ENCODE measurements at regions not wholly inside any gene's neighbourhood (a gene's known extent, or its start where the extent isn't known, plus 50 kb on each side); places are given as distances from the start of the nearest gene placed in this dataset.
"Not testable (repeated sequence)": the region's sequence is repeated elsewhere in the genome, so short reads cannot be mapped to it uniquely, and the experiment has no call there.

DNA sequence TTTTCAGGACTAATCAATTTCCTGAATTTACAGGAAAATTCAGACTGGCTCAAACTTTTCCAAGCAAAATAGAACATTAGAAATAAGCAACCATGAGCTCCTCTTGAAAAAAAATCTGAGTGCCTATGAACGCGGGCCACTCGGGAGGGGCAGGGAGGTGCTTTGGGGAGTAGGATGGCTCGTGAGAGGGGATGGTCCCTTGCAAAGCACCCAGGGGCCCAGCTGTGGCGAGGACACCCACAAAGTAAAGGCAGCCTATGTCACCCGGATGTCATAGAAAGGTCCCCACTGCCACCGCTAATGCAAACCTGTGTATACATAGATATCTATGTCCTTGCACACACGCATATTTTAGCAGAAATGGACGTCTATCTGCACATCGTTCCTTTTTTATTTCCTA is 309.9 kb downstream of the ADGRD1 start:
- DNase-seq (ENCODE audit: low spot score), result no peak
- intact Hi-C loops (cut with DNase I), result no loop called here

DNA sequence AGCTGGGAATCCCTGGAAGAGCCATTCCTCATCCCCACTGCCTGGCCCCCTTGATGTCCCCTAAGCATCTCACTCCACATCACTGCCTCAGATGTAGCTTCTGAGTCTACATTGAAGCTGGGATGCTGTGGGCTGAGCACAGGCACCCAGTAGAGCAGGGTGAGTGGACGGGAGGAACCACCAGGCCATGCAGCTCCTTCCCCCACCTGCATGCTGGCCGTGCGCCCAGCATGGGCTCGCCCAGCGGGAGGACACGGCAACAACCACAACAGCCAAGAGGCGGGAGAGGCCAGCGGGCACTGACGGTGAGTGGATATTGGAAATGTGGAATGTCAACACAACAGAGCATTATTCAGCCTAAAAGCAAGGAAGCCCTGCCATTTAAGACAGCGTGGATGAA is 310.9 kb downstream of the ADGRD1 start:
- no peak for DNase-seq (ENCODE audit: low spot score)
- intact Hi-C loops (cut with DNase I), result no loop called here

DNA sequence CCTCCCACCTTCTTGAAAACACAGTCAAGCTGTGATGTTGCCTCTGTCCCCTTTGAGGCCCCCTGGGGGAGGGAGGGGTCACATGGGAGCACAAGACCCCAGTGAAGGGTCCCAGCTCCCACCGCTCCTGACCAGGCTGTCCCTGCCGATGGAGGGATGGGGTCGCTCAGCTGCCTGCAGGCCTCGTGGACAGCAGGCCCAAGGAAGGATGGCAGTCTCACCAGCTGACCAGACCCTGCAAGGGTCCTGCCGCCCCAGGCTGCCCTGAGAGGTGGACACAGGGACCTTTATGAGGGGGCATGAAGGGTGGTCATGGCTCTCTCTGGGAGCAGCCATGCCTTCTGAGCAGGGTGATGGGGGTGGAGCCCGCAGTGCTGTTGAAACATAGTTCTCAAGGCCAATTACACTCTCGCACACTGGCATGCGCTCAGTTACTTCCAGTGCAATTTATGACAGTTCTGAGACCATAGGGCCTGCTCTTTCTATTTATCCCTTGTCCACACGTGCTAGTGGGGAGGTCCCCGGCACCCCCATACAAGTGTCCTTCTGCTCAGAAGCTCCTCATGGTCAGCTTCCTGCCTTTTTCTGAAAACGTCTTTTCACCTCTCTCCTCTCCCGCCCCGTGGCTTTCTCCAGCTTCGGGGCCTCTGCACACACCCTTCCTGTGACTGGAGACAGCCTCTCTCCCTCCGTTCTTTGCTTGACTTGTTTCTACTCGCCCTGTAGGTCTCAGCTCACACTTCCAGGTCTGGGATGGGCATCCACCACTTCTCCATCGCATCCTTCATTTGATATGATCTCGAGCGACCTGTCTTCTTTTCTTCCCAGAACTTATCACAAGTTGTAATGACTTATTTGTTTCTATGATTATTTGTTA is 313.1 kb downstream of the ADGRD1 start:
- intact Hi-C loops (cut with DNase I), result no loop called here
- no peak for DNase-seq (ENCODE audit: low spot score)

DNA sequence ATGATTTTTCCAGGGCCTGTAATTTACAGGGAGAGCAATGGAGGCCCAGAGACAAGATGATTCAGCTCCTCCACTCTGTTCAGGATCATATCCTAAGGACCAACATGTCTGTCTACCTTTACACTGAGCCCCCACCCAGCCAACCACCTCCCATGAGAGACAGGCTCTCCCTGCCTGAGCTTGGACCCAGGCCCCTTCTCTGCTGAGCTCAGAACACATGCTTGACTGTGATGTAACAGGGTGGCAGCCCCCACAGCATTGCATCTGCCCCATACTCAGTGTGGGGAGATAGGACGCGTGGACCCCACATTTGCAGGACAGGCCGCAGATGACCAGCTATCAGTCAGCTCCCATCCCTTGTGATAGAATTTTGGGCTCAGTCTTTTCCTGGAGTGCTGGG is 313.9 kb downstream of the ADGRD1 start:
- intact Hi-C loops (cut with DNase I), result no loop called here
- DNase-seq (ENCODE audit: low spot score), result no peak

DNA sequence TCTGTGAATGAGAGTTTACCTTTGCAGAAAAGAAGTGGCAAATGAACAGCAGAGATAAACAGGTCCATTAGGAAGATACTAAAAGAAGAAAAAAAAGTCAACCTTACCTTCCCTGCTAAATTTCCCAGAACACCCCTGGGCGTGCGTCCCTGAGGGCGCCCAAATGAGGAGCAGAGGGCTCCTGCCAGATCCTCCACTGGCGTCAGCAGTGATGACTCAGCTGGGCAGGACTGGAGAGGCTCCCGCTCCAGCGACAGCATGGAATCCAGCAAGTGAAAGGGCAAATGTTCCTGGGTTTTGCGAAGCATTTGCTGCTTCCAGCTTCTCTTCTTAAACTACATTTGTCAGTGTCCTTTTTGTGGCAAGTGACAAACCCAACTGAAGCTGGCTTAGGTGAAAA is 314.4 kb downstream of the ADGRD1 start:
- intact Hi-C loops (cut with DNase I), result not testable (repeated sequence)
- peak; percentile 87 for DNase-seq (ENCODE audit: low spot score)

DNA sequence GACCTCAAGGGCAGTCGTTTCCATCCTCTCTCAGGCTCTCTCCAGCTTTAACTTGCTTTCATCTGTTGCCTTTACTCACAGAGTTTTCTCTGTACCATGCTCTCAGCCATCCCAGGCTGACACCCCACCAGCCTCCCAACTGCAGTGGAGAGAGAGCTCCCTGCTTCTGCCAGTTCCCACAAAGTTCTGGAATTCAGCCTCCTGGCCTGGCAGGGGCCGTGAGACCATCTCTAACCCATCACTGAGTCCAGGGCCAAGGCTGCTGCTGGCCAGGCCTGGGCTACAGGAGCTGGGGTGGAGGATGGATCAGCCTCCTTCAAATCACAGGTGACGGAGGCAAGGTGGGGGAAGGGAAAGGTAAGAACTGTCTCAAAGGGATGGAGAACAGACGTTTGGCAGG is 314.9 kb downstream of the ADGRD1 start:
- intact Hi-C loops (cut with DNase I); DNase-seq (ENCODE audit: low spot score): not testable (repeated sequence)

DNA sequence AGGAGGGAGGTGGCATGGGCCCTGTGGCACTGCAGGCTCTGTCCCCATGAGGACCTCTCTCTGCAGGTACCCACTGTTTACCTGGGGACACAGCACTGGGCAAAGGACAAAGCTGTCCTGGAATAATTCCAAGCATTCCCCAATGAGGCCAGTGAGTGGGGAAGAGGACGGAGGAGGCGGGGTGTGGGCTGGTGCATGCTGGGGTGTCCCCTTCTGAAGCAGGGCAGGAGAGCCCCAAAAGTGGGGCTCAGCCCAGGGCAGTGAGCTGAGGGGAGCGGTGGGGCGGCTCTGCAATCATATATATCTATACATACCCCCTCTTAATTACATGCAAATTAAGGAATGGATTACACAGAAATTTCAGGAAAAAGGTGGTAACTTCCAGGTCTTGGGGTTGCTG is 315.8 kb downstream of the ADGRD1 start:
- intact Hi-C loops (cut with DNase I), result no loop called here
- DNase-seq (ENCODE audit: low spot score), result no peak

DNA sequence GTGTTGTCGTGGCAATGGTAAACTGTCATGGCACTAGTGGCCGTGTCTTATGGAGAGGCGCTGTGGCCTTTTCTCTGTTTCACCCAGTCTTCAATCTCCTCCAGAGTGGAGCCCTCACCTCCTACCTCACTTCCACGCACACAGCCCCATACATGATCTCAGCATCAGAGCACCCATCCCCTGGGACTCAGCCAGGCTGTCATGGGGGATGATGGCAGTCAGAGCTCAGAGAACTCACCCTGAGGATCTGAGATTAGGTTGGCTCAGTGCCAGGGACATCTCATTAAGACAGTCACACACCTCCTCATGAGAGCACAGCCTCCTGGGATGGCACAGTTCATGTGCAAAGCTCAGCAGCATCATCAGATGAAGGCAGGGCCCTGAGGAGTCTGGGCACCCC is 316.3 kb downstream of the ADGRD1 start:
- intact Hi-C loops (cut with DNase I); DNase-seq (ENCODE audit: low spot score): not testable (repeated sequence)

DNA sequence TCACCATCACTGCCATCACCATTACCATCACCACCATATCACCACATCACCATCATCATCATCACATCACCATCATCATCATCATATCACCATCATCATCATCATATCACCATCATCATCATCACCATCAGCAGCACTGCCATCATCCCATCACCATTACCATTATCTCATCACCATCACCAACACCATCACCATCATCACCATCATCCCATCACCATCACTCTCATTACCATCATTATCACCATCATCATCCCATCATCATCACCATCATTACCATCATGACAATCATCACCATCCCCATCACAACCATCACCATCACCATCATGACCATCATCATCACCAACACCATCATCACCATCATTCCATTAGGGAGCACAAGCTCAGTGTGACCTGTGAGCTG is 318.0 kb downstream of the ADGRD1 start:
- intact Hi-C loops (cut with DNase I), result no loop called here

DNA sequence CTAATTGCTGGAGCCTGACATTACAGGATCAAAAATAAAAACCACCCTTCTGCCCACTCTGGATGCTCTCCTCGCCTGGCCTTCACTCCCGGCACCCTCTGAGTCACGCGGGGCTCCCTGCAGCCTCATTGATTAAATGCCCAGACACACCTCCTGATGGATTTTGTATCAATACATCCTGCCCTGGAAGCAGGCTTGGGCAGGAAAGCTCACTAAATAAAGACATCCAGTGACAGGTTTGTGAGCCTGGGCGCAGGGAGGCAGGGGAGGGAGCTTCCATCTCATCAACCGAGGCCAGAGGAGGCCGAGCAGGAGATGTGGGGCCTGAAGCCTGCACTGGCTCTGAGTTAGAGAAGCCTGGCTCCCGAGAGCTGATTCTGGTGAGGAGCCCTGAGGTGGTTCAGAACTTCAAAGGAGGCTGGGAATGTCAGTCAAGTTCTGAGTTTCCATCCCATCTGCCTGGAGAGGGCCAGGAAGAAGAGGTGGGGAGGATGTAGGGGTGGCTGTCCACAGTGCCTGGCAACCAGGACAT is 318.6 kb downstream of the ADGRD1 start:
- intact Hi-C loops (cut with DNase I); DNase-seq (ENCODE audit: low spot score): not testable (repeated sequence)

More for the DNA sequence above, 318.0 kb downstream of the ADGRD1 start:
- no peak for DNase-seq (ENCODE audit: low spot score)

DNA sequence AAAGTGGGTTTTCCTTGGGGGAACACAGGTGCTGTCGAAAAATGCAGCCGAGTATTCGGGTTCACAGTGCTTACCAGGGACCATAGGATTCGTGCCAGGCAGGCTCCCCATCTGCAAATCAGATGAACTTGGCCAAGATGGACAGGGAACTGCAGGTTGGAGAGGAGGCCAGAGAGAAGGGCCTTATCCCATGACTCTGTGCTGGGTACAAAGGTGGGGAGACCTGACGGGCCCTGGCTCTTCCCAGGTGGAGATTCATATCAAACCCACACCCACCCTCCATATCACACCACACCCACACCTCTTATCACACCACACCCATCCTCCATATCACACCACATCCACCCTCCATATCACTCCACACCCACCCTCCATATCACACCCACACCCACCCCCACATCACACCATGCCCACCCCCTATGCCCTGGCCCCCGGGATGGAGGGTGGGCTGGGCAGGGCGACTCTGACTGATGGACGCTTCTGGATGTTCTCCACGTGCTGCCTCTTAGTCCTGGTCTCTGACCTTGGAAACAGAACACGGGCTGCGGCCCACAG is 319.7 kb downstream of the ADGRD1 start:
- peak; percentile 65 for DNase-seq (ENCODE audit: low spot score)
- intact Hi-C loops (cut with DNase I), result no loop called here

DNA sequence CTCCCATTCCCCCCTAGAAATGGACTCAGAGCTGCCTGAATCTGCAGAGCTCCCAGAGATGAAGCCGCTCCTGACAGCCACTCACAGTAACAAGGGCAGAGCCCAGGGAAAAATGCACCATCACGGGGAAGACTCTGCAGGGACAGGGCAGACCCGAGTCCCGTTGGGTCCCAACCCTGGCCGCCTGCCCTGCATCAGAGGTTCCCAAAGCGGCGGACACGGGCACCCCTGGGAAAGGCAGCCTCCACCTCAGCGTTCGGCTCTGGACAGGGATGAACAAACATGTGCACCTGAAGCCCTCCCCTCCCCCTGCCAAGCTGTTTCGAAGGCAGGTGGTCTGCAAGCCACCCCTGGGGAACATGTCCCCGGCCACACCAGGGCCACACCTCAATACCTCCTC is 320.4 kb downstream of the ADGRD1 start:
- DNase-seq (ENCODE audit: low spot score), result peak; percentile 75
- intact Hi-C loops (cut with DNase I), result no loop called here

DNA sequence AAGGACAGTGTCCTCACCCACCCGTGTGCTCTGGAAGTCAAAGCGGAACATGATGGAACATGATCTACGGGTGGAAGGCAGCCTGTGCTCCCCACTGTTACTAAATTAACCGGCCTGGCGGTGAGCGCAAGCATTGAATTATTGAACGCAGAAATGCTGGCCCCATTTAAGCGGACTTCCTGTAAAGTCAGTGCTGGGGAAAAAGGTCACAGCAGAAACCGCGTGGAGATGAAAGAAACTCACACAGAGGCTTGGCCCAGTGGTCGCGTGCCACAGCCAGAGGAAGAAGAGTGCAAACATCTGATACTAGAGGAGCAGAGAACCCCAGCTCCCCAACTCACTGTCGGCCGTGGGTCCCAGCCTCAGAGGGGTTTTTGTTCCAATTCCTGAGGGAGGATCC is 321.2 kb downstream of the ADGRD1 start:
- peak; percentile 68 for DNase-seq (ENCODE audit: low spot score)
- intact Hi-C loops (cut with DNase I), result no loop called here

DNA sequence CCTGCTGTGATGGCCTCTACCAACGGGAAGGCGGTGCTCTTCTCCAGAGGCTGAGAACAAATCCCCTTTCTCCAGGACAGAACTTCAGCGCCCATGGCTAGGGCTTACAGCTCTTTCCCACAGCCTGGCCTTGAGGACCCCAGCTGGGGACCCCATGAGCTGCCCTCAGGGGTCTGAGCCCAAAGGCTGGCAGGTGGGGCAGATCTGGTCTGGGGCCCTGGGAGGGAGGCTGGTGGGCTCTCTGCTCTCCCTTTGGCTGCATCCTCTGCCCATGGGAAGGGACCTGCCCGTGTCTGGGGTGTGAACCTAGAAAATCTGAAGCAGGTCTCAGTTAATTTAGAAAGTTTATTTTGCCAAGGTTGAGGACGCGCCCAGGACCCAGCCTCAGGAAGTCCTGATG is 322.1 kb downstream of the ADGRD1 start:
- DNase-seq (ENCODE audit: low spot score), result peak; percentile 36
- intact Hi-C loops (cut with DNase I), result no loop called here

DNA sequence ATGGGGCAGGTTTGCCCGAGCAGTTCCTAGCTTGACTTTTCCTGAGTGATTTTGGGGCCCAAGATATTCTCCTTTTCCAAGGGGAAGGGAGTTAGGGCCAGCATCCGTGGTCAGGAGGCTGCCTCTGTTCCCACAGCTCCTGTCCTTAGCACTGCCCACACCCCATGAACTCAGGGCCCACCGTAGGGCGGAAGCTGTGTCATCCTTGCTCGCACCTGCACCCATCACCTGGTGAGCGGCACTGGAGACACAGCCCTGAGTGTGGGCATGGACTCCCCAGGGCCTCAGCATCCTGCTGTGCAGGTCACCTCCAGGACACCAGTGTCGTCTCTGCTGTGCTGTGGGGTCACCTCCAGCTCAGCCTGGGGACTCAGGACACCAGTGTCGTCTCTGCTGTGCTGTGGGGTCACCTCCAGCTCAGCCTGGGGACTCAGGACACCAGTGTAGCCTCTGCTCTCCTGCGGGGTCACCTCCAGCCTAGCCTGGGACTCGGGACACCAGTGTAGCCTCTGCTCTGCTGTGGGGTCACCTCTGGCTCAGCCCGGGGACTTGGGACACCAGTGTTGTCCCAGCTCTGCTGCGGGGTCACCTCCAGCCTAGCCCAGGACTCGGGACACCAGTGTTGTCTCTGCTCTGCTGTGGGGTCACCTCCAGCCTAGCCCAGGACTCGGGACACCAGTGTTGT is 322.9 kb downstream of the ADGRD1 start:
- peak; percentile 75 for DNase-seq (ENCODE audit: low spot score)
- intact Hi-C loops (cut with DNase I), result no loop called here

DNA sequence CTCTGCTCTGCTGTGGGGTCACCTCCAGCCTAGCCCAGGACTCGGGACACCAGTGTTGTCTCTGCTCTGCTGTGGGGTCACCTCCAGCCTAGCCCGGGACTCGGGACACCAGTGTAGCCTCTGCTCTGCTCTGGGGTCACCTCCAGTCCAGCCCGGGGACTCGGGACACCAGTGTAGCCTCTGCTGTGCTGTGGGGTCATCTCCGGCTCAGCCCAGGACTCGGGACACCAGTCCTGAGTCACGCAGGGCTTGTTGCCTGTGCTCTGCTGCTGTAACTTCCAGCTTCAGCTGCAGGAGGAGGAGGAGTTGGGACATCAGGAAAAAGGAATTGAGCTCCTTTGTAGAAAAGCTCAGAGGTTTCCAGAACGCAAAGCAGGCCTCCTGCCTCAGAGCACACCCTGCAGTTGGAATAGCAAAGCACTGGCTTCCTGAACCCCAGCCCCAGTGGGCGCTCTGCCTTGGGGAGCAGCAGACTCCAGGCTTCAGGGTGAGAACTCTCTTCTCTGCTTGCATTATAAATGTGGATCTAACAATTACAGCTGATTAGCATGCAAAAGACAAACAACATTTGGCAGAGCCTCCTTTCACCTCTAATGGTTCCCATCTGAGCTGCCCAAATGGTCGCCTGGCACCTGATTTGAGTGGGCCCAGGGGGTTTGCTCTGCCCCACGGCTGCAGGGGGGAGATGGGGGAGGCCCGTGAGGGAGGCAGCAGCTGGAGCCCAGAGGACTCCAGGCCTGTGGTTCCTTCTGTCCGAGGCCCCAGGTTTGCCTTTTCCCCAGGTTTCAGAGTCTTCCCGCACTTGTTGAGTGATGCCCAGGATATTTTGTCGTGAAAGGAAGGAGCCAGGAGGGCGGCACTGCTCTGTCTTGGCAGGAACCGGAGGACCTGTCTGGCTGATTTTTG is 323.7 kb downstream of the ADGRD1 start:
- peak; percentile 58 for DNase-seq (ENCODE audit: low spot score)
- intact Hi-C loops (cut with DNase I), result not testable (repeated sequence)

DNA sequence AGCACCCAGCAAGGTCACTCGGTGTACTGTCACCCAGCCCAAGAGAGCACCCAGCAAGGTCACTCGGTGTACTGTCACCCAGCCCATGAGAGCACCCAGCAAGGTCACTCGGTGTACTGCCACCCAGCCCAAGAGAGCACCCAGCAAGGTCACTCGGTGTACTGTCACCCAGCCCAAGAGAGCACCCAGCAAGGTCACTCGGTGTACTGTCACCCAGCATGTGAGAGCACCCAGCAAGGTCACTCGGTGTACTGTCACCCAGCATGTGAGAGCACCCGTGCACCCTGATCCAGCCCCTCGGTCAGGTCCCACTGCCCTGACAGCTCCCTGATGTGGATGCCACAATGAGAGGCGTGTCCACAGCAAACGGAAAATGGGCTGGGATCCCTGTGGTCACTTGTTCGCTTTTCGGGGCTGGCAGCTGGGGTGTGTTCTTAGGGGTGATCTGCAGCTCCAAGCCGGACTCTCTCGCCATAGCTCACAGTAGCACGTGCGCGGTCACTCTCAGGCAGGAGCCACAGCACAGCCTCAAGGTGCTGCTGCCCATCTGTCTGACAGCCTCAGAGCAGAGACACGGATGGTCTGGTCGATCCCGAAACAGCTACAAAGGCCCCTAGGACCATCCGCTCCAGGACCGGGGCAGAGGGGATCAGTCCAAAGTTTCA is 324.9 kb downstream of the ADGRD1 start:
- intact Hi-C loops (cut with DNase I), result not testable (repeated sequence)
- DNase-seq (ENCODE audit: low spot score), result peak; percentile 58

DNA sequence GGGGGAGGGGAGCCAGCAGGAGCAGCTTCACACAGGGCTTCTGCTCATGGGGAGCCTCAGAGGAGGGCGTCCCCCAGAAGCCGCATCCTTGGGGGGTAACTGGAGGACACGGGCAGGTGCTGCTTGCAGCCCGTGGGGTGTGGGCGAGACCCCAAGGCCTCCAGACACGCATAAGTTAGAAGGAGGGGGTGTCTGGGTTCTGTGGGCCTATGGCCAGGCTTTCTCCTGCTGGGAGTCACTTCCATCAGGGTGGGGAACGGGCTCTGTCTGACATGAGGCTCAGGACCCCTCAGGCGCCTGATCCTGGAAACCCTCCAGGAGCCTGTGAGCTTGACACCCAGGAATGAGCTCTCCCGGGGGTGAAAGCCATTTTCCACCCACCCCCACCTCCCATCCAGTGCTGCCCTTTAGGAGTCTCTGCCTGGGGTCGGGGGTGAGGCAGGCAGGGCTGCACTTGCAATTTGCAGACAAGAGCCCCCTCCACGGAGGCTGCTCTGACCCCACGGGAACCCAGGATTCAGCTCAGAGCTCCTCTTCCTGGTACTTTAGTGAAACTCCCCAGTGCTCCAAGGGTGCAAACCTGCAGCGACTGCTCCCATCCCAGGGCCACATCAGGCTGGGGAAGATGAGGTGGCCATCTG is 325.7 kb downstream of the ADGRD1 start:
- intact Hi-C loops (cut with DNase I), result no loop called here
- DNase-seq (ENCODE audit: low spot score), result peak; percentile 74

Measured in posterior vena cava (tissue), 2 donors.